Loucy (cell line): ENCODE measurements at regions not wholly inside any gene's neighbourhood (a gene's known extent, or its start where the extent isn't known, plus 50 kb on each side); places are given as distances from the start of the nearest gene placed in this dataset.
A peak's percentile ranks its signal among the peaks of the same experiment; 100 is the strongest.

Experiments used
- H2AFZ ChIP-seq: fragments of 200-600 bp; sonication (generic); 2 replicates; pipeline ENCODE4 v1.6.0; 2016; ENCODE audit warnings: antibody characterized with exemption, mild to moderate bottlenecking, low read length, moderate library complexity
- H3F3A ChIP-seq: fragments of 200-600 bp; 2 replicates; pipeline ENCODE4 v1.6.0; 2016; ENCODE audit warnings: antibody characterized with exemption, low read depth, mild to moderate bottlenecking
- H3K27me3 ChIP-seq: fragments of 200-600 bp; sonication (generic); 2 replicates; pipeline ENCODE4 v1.6.1; 2014; ENCODE audit warnings: low read length, mild to moderate bottlenecking; ENCODE audit not compliant: insufficient read depth, poor library complexity, severe bottlenecking
- H3K36me3 ChIP-seq: fragments of 200-600 bp; sonication (generic); 2 replicates; pipeline ENCODE4 v1.6.1; 2016; ENCODE audit warnings: low read length; ENCODE audit not compliant: insufficient read depth
- H3K4me1 ChIP-seq: fragments of 200-600 bp; sonication (generic); 2 replicates; pipeline ENCODE4 v1.5.1; 2014; ENCODE audit warnings: low read length, mild to moderate bottlenecking; ENCODE audit not compliant: insufficient read depth, poor library complexity, severe bottlenecking
- H3K4me2 ChIP-seq: fragments of 200-600 bp; sonication (generic); 2 replicates; pipeline ENCODE4 v1.6.0; 2014; ENCODE audit warnings: antibody characterized with exemption, low read length, low read depth, mild to moderate bottlenecking; ENCODE audit not compliant: poor library complexity, severe bottlenecking
- H3K4me3 ChIP-seq: fragments of 200-600 bp; sonication (generic); 2 replicates; pipeline ENCODE4 v1.5.1; 2014; ENCODE audit warnings: low read length, mild to moderate bottlenecking, mixed read lengths; ENCODE audit not compliant: poor library complexity, severe bottlenecking
- H3K79me2 ChIP-seq: fragments of 200-600 bp; sonication (generic); 2 replicates; pipeline ENCODE4 v1.6.1; 2014; ENCODE audit warnings: low read length; ENCODE audit not compliant: insufficient read depth
- H3K9ac ChIP-seq: fragments of 200-600 bp; sonication (generic); 2 replicates; pipeline ENCODE4 v1.6.0; 2014; ENCODE audit warnings: mild to moderate bottlenecking, low read depth, low read length, moderate library complexity; ENCODE audit not compliant: poor library complexity, severe bottlenecking
- H3K9me2 ChIP-seq: fragments of 200-600 bp; sonication (generic); replicated peaks from 2 replicates; pipeline ENCODE4 v1.6.1; 2016; ENCODE audit warnings: low read depth, low read length, mixed read lengths
- H3K9me3 ChIP-seq: fragments of 200-600 bp; sonication (generic); 2 replicates; pipeline ENCODE4 v1.6.1; 2014; ENCODE audit warnings: mild to moderate bottlenecking, antibody characterized with exemption, low read length, low read depth; ENCODE audit not compliant: insufficient read depth
- H4K20me1 ChIP-seq: fragments of 200-600 bp; sonication (generic); 2 replicates; pipeline ENCODE4 v1.6.0; 2014; ENCODE audit warnings: antibody characterized with exemption, low read length, mild to moderate bottlenecking; ENCODE audit not compliant: insufficient read depth, poor library complexity, severe bottlenecking
- EZH2phosphoT487 ChIP-seq: fragments of 200-600 bp; IDR thresholded peaks from 2 replicates; pipeline ENCODE4 v1.6.1; 2018; ENCODE audit warnings: antibody characterized with exemption, mild to moderate bottlenecking, moderate library complexity, borderline replicate concordance
- TF ChIP-seq, protein P1 (sequence below): fragments of 200-600 bp; sonication (generic); conservative IDR thresholded peaks from 2 replicates; pipeline ENCODE4 v1.5.1; 2014; ENCODE audit warnings: mild to moderate bottlenecking, antibody characterized with exemption, low read length

DNA sequence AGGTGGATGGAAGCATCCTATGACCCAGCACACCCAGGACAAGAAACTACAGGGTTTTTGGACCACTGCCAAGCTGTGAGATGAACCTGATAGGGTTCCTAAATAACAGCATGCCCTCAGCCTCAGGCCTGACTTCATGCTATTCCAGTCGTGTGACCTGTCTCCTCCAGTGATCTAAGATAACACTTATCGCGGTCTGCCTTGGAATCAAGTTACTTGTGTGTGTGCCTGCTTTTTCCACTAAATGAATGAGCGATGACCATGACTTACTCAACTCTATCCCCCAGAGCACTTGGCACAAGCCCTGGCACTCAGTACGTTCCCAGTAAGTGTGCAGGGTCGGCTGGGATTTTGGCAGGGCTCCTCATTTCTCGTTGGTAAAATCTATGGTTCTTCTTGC, 172.7 kb upstream of the TP63 start:
- H3F3A ChIP-seq, result no peaks in the 10 kb centered on the region
- no peaks in the 10 kb centered on the region for H3K27me3 ChIP-seq
- H3K4me1 ChIP-seq, result peaks cover 9% of the 10 kb centered on the region
- no peak overlapping the region for H2AFZ ChIP-seq
- H4K20me1 ChIP-seq, result no peaks in the 10 kb centered on the region
- no peak overlapping the region for H3K9ac ChIP-seq
- no peak overlapping the region for H3K4me3 ChIP-seq
- no peaks in the 10 kb centered on the region for H3K9me2 ChIP-seq
- no peaks in the 10 kb centered on the region for H3K79me2 ChIP-seq
- H3K36me3 ChIP-seq, result no peaks in the 10 kb centered on the region
- TF ChIP-seq, protein P1, sequence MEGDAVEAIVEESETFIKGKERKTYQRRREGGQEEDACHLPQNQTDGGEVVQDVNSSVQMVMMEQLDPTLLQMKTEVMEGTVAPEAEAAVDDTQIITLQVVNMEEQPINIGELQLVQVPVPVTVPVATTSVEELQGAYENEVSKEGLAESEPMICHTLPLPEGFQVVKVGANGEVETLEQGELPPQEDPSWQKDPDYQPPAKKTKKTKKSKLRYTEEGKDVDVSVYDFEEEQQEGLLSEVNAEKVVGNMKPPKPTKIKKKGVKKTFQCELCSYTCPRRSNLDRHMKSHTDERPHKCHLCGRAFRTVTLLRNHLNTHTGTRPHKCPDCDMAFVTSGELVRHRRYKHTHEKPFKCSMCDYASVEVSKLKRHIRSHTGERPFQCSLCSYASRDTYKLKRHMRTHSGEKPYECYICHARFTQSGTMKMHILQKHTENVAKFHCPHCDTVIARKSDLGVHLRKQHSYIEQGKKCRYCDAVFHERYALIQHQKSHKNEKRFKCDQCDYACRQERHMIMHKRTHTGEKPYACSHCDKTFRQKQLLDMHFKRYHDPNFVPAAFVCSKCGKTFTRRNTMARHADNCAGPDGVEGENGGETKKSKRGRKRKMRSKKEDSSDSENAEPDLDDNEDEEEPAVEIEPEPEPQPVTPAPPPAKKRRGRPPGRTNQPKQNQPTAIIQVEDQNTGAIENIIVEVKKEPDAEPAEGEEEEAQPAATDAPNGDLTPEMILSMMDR, result no peak
- TF ChIP-seq EZH2phosphoT487, result no peak
- H3K4me2 ChIP-seq, result no peak overlapping the region
- no peaks in the 10 kb centered on the region for H3K9me3 ChIP-seq

DNA sequence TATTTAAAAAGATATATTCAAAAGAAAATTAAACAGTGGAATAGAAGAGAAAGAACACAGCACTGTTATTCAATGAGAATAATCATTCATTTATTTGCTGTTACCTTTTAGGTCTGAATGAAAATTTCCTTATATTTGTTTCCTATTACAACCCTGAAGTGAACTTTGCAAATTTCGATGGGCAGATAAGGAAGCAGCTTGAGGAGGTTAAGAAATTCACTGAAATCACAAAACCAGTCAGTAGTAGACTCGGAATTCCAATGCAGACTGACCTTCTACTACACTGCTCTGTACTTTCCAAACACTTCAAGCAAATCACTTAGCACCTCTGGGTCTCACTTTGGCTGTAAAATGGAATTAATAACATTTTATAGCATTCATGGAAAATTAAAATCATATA, 172.0 kb upstream of the TP63 start:
- Histone ChIP-seq H3K9me3 (no peaks in the 10 kb centered on the region), H3K27me3 (no peaks in the 10 kb centered on the region), H3K4me3 (no peak overlapping the region), H3F3A (no peaks in the 10 kb centered on the region), H4K20me1 (no peaks in the 10 kb centered on the region), H3K4me1 (peaks cover 9% of the 10 kb centered on the region), H3K4me2 (no peak overlapping the region), H3K9ac (no peak overlapping the region), H3K36me3 (no peaks in the 10 kb centered on the region), H3K79me2 (no peaks in the 10 kb centered on the region), H3K9me2 (no peaks in the 10 kb centered on the region), H2AFZ (no peak overlapping the region)
- TF ChIP-seq EZH2phosphoT487, result no peak
- TF ChIP-seq, protein P1, result no peak

DNA sequence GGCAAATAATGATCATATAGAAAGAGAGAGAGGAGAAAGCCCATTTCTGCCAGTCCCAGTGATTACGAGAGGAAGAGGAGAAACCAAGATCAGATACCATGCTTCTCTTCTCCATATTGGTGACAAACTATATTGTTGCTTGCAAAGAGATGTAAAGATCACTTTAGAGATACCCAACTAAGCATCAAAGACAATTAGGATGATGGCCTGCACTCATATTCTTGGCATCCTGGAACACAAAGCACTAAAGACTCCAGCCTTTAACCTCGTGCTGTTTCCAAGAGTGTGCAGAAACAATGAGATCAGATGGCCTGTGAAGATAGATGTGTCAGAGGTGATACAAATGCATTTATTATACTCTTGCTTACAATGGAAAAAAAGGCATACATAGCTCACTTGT, 170.7 kb upstream of the TP63 start:
- H3K36me3 ChIP-seq, result no peaks in the 10 kb centered on the region
- peak overlapping the region; percentile 53; the same call in 1 of the 2 replicates for H2AFZ ChIP-seq
- H4K20me1 ChIP-seq, result no peaks in the 10 kb centered on the region

More for the DNA sequence above, 170.7 kb upstream of the TP63 start:
- no peak overlapping the region for H3K4me3 ChIP-seq
- no peak overlapping the region for H3K9ac ChIP-seq
- no peaks in the 10 kb centered on the region for H3K79me2 ChIP-seq
- peaks cover 5% of the 10 kb centered on the region for H3K4me1 ChIP-seq
- no peaks in the 10 kb centered on the region for H3F3A ChIP-seq
- no peak overlapping the region for H3K4me2 ChIP-seq
- no peaks in the 10 kb centered on the region for H3K9me3 ChIP-seq
- no peaks in the 10 kb centered on the region for H3K9me2 ChIP-seq
- no peaks in the 10 kb centered on the region for H3K27me3 ChIP-seq
- no peak for TF ChIP-seq EZH2phosphoT487
- TF ChIP-seq, protein P1, result no peak
